CD4-positive, alpha-beta memory T cell (primary cell): ENCODE measurements at regions not wholly inside any gene's neighbourhood (a gene's known extent, or its start where the extent isn't known, plus 50 kb on each side); places are given as distances from the start of the nearest gene placed in this dataset.

Experiments
- CTCF ChIA-PET: fragments of 350-600 bp; sonication (Branson Sonifier 250); formaldehyde crosslinking; loops from one replicate; lab custom pipeline; 2021; ENCODE audit warnings: inconsistent platforms; ENCODE audit not compliant: partially characterized antibody; lab: Charles Lee
- POLR2A ChIA-PET: fragments of 350-600 bp; sonication (Branson Sonifier 250); formaldehyde crosslinking; loops from one replicate; lab custom pipeline; 2021; ENCODE audit not compliant: partially characterized antibody; lab: Charles Lee
- DNase-seq, 5 donors: peaks; one replicate each; pipeline versions ENCODE4 v3.0.0 to v3.0.0-alpha.2; 2020 to 2022; ENCODE audit warnings: mixed read lengths in 1 of 5
- H3K27ac ChIP-seq: one replicate; pipeline ENCODE4 v1.7.0; 2013; ENCODE audit warnings: low read depth, low read length
- H3K27me3 ChIP-seq: 2 replicates; pipeline ENCODE4 v1.7.0; 2013; ENCODE audit warnings: mild to moderate bottlenecking, low read length, moderate library complexity; ENCODE audit not compliant: insufficient read depth
- H3K36me3 ChIP-seq: 2 replicates; pipeline ENCODE4 v1.7.0; 2013; ENCODE audit warnings: mild to moderate bottlenecking, low read length, moderate library complexity; ENCODE audit not compliant: insufficient read depth
- H3K4me1 ChIP-seq: 2 replicates; pipeline ENCODE4 v1.7.0; 2013; ENCODE audit warnings: mild to moderate bottlenecking, low read length, moderate library complexity; ENCODE audit not compliant: insufficient read depth
- H3K4me3 ChIP-seq, 2 donors: one replicate each; pipeline ENCODE4 v1.7.0; 2013; ENCODE audit warnings: low read length in 2 of 2, mild to moderate bottlenecking in 1 of 2
- H3K9me3 ChIP-seq, 2 donors: one replicate each; pipeline ENCODE4 v1.7.0; 2013; ENCODE audit warnings: low read length in 2 of 2, control low read depth in 1 of 2; ENCODE audit not compliant: control insufficient read depth in 1 of 2
- H3K27ac Mint-ChIP-seq, 7 donors: one replicate each; pipeline ENCODE4 v1.8.0; 2020 to 2021; ENCODE audit warnings: mixed read lengths in 7 of 7, mild to moderate bottlenecking in 6 of 7, inconsistent platforms in 3 of 7, moderate library complexity in 3 of 7
- H3K27me3 Mint-ChIP-seq, 2 donors: one replicate each; pipeline ENCODE4 v1.8.0; 2020 to 2021; ENCODE audit warnings: mixed read lengths in 2 of 2
- H3K36me3 Mint-ChIP-seq, 2 donors: one replicate each; pipeline ENCODE4 v1.8.0; 2020 to 2021; ENCODE audit warnings: mixed read lengths in 2 of 2, inconsistent platforms in 1 of 2, mild to moderate bottlenecking in 1 of 2
- H3K4me1 Mint-ChIP-seq, 4 donors: one replicate each; pipeline ENCODE4 v1.8.0; 2020 to 2021; ENCODE audit warnings: mixed read lengths in 4 of 4, mild to moderate bottlenecking in 1 of 4
- H3K4me3 Mint-ChIP-seq, 8 donors: one replicate each; pipeline ENCODE4 v1.8.0; 2020 to 2021; ENCODE audit warnings: mixed read lengths in 8 of 8, mild to moderate bottlenecking in 7 of 8, moderate library complexity in 6 of 8, inconsistent platforms in 3 of 8
- H3K9me3 Mint-ChIP-seq, 8 donors: one replicate each; pipeline ENCODE4 v1.8.0; 2020 to 2021; ENCODE audit warnings: mixed read lengths in 8 of 8, mild to moderate bottlenecking in 5 of 8, inconsistent platforms in 3 of 8, moderate library complexity in 1 of 8
- intact Hi-C: fragments of 100-400 bp; cut with micrococcal nuclease; formaldehyde crosslinking; loops from one replicate; pipeline ENCODE4 v1.15.1; 2023

- no peaks in the 10 kb centered on the region for H3K27me3 ChIP-seq
- H3K4me3 ChIP-seq = no peak overlapping the region
- DNase-seq = no peak
- Mint-ChIP-seq H3K9me3 (peaks cover 0 to 5% (median 0%) of the 10 kb centered on the region in 8 donors), H3K4me3 (no peak overlapping the region), H3K27me3 (no peaks in the 10 kb centered on the region), H3K27ac (no peak overlapping the region), H3K36me3 (no peaks in the 10 kb centered on the region), H3K4me1 (no peaks in the 10 kb centered on the region)
- H3K4me1 ChIP-seq = no peaks in the 10 kb centered on the region
- POLR2A ChIA-PET = no interaction called here
- CTCF ChIA-PET = no interaction called here
- intact Hi-C loops = no loop called here
- H3K36me3 ChIP-seq = no peaks in the 10 kb centered on the region
- H3K27ac ChIP-seq = no peak overlapping the region
- H3K9me3 ChIP-seq = no peaks in the 10 kb centered on the region
These were observed 539.4 kb downstream of the IGSF11 start for GRCh38 chr3:118495206-118495605.

- Mint-ChIP-seq H3K4me1 (no peaks in the 10 kb centered on the region), H3K27me3 (no peaks in the 10 kb centered on the region), H3K36me3 (no peaks in the 10 kb centered on the region), H3K4me3 (no peak overlapping the region), H3K9me3 (no peaks in the 10 kb centered on the region), H3K27ac (no peak overlapping the region)
- H3K9me3 ChIP-seq = no peaks in the 10 kb centered on the region
- no peak for DNase-seq
- no peaks in the 10 kb centered on the region for H3K27me3 ChIP-seq
- H3K4me3 ChIP-seq = no peak overlapping the region
- ChIA-PET CTCF (no interaction called here), POLR2A (no interaction called here)
- intact Hi-C loops = no loop called here
- H3K4me1 ChIP-seq = no peaks in the 10 kb centered on the region
- no peak overlapping the region for H3K27ac ChIP-seq
- H3K36me3 ChIP-seq = no peaks in the 10 kb centered on the region
These were observed 537.4 kb downstream of the IGSF11 start for GRCh38 chr3:118497274-118497673.

GRCh38 chr3:118501152-118501551, 533.5 kb downstream of the IGSF11 start:
- intact Hi-C loops = no loop called here
- Mint-ChIP-seq H3K4me1 (no peaks in the 10 kb centered on the region), H3K36me3 (no peaks in the 10 kb centered on the region), H3K27me3 (no peaks in the 10 kb centered on the region), H3K27ac (no peak overlapping the region), H3K9me3 (no peaks in the 10 kb centered on the region), H3K4me3 (no peak overlapping the region)
- Histone ChIP-seq H3K4me1 (no peaks in the 10 kb centered on the region), H3K4me3 (no peak overlapping the region), H3K36me3 (no peaks in the 10 kb centered on the region), H3K27ac (no peak overlapping the region), H3K27me3 (no peaks in the 10 kb centered on the region), H3K9me3 (no peaks in the 10 kb centered on the region)
- ChIA-PET CTCF (no interaction called here), POLR2A (no interaction called here)
- no peak for DNase-seq

GRCh38 chr3:118504906-118505305, 529.7 kb downstream of the IGSF11 start:
- no peak overlapping the region for H3K27ac ChIP-seq
- H3K27me3 ChIP-seq = no peaks in the 10 kb centered on the region
- H3K27ac Mint-ChIP-seq = no peak overlapping the region
- no peaks in the 10 kb centered on the region for H3K9me3 ChIP-seq
- no peaks in the 10 kb centered on the region for H3K36me3 ChIP-seq
- H3K4me1 Mint-ChIP-seq = no peaks in the 10 kb centered on the region
- DNase-seq = no peak
- no peaks in the 10 kb centered on the region for H3K27me3 Mint-ChIP-seq
- ChIA-PET CTCF (no interaction called here), POLR2A (no interaction called here)
- no peak overlapping the region for H3K4me3 ChIP-seq
- no peak overlapping the region for H3K4me3 Mint-ChIP-seq
- no peaks in the 10 kb centered on the region for H3K36me3 Mint-ChIP-seq
- no peaks in the 10 kb centered on the region for H3K4me1 ChIP-seq
- no peaks in the 10 kb centered on the region for H3K9me3 Mint-ChIP-seq
- intact Hi-C loops = no loop called here

- H3K27me3 Mint-ChIP-seq = no peaks in the 10 kb centered on the region
- CTCF ChIA-PET = no interaction called here
These were observed 528.9 kb downstream of the IGSF11 start for GRCh38 chr3:118505784-118506183.

GRCh38 chr3:118511402-118511801, 523.2 kb downstream of the IGSF11 start:
- H3K4me3 Mint-ChIP-seq = no peak overlapping the region
- intact Hi-C loops = no loop called here
- no peaks in the 10 kb centered on the region for H3K36me3 ChIP-seq
- no peak overlapping the region for H3K27ac ChIP-seq
- H3K9me3 ChIP-seq = no peaks in the 10 kb centered on the region
- no peak overlapping the region for H3K27ac Mint-ChIP-seq
- no peaks in the 10 kb centered on the region for H3K4me1 ChIP-seq
- H3K27me3 ChIP-seq = no peaks in the 10 kb centered on the region
- peaks cover 0 to 2% of the 10 kb centered on the region in 2 donors for H3K27me3 Mint-ChIP-seq
- peaks cover 0 to 2% (median 0%) of the 10 kb centered on the region in 8 donors for H3K9me3 Mint-ChIP-seq
- no peaks in the 10 kb centered on the region for H3K36me3 Mint-ChIP-seq
- CTCF ChIA-PET = no interaction called here
- DNase-seq = no peak
- H3K4me1 Mint-ChIP-seq = no peaks in the 10 kb centered on the region
- POLR2A ChIA-PET = no interaction called here
- no peak overlapping the region for H3K4me3 ChIP-seq

More at GRCh38 chr3:118505784-118506183, 528.9 kb downstream of the IGSF11 start:
- no peaks in the 10 kb centered on the region for H3K4me1 ChIP-seq
- no peak for DNase-seq
- intact Hi-C loops = no loop called here
- no peak overlapping the region for H3K4me3 ChIP-seq
- H3K36me3 Mint-ChIP-seq = no peaks in the 10 kb centered on the region
- no peak overlapping the region for H3K27ac Mint-ChIP-seq
- POLR2A ChIA-PET = no interaction called here
- H3K27me3 ChIP-seq = no peaks in the 10 kb centered on the region
- no peak overlapping the region for H3K4me3 Mint-ChIP-seq
- no peaks in the 10 kb centered on the region for H3K4me1 Mint-ChIP-seq
- no peaks in the 10 kb centered on the region for H3K36me3 ChIP-seq
- H3K9me3 ChIP-seq = no peaks in the 10 kb centered on the region
- no peak overlapping the region for H3K27ac ChIP-seq
- H3K9me3 Mint-ChIP-seq = peaks cover 0 to 1% (median 0%) of the 10 kb centered on the region in 8 donors

GRCh38 chr3:118512301-118512700, 522.3 kb downstream of the IGSF11 start:
- no peak overlapping the region for H3K4me3 ChIP-seq
- H3K27me3 Mint-ChIP-seq = peaks cover 0 to 2% of the 10 kb centered on the region in 2 donors

GRCh38 chr3:118525077-118525476, 509.6 kb downstream of the IGSF11 start:
- H3K4me1 ChIP-seq = no peaks in the 10 kb centered on the region
- POLR2A ChIA-PET = no interaction called here
- intact Hi-C loops = no loop called here
- Mint-ChIP-seq H3K4me3 (no peak overlapping the region), H3K27ac (no peak overlapping the region), H3K9me3 (peaks cover 0 to 8% (median 3%) of the 10 kb centered on the region in 8 donors), H3K27me3 (no peaks in the 10 kb centered on the region), H3K36me3 (no peaks in the 10 kb centered on the region), H3K4me1 (no peaks in the 10 kb centered on the region)
- no peaks in the 10 kb centered on the region for H3K36me3 ChIP-seq
- H3K27ac ChIP-seq = no peak overlapping the region
- H3K27me3 ChIP-seq = no peaks in the 10 kb centered on the region
- H3K9me3 ChIP-seq = no peaks in the 10 kb centered on the region
- DNase-seq = no peak
- CTCF ChIA-PET = no interaction called here
- no peak overlapping the region for H3K4me3 ChIP-seq

More at GRCh38 chr3:118512301-118512700, 522.3 kb downstream of the IGSF11 start:
- peaks cover 0 to 2% (median 0%) of the 10 kb centered on the region in 8 donors for H3K9me3 Mint-ChIP-seq
- H3K27ac ChIP-seq = no peak overlapping the region
- H3K27ac Mint-ChIP-seq = no peak overlapping the region
- intact Hi-C loops = no loop called here
- DNase-seq = no peak
- H3K27me3 ChIP-seq = no peaks in the 10 kb centered on the region
- CTCF ChIA-PET = no interaction called here
- no peaks in the 10 kb centered on the region for H3K4me1 Mint-ChIP-seq
- no peaks in the 10 kb centered on the region for H3K36me3 Mint-ChIP-seq
- H3K4me3 Mint-ChIP-seq = no peak overlapping the region
- POLR2A ChIA-PET = no interaction called here
- H3K4me1 ChIP-seq = no peaks in the 10 kb centered on the region
- H3K36me3 ChIP-seq = no peaks in the 10 kb centered on the region
- no peaks in the 10 kb centered on the region for H3K9me3 ChIP-seq
